Activated T-cell treated with anti-CD3 and anti-CD28 coated beads, Interleukin-2, amount 50 U/mL, for 72 hours (primary cell): ENCODE measurements at regions not wholly inside any gene's neighbourhood (a gene's known extent, or its start where the extent isn't known, plus 50 kb on each side); places are given as distances from the start of the nearest gene placed in this dataset.
"Not testable (repeated sequence)": the region's sequence is repeated elsewhere in the genome, so short reads cannot be mapped to it uniquely, and the experiment has no call there.

ENCODE experiments used
- ATAC-seq, 2 donors: fragments of 150-1000 bp; cut with Tn5 transposase; replicated peaks in 1 of 2; 2 replicates each; pipeline ENCODE4 v1.10.0; 2021; ENCODE audit warnings: moderate library complexity in 2 of 2, mild to moderate bottlenecking in 1 of 2
- DNase-seq, 2 donors: peaks; one replicate each; pipeline ENCODE4 v3.0.0; 2021 to 2022; ENCODE audit warnings: mixed read lengths in 1 of 2
- H3K27ac Mint-ChIP-seq: one replicate; pipeline ENCODE4 v1.8.0; 2022; ENCODE audit warnings: mild to moderate bottlenecking, moderate library complexity, mixed read lengths
- H3K27me3 Mint-ChIP-seq: one replicate; pipeline ENCODE4 v1.8.0; 2022; ENCODE audit warnings: low read depth, mixed read lengths
- H3K36me3 Mint-ChIP-seq, 2 donors: one replicate each; pipeline ENCODE4 v1.8.0; 2022; ENCODE audit warnings: mixed read lengths in 2 of 2, mild to moderate bottlenecking in 1 of 2; ENCODE audit not compliant: insufficient read depth in 2 of 2
- H3K4me1 Mint-ChIP-seq: one replicate; pipeline ENCODE4 v1.8.0; 2022; ENCODE audit warnings: low read depth, mixed read lengths
- H3K4me3 Mint-ChIP-seq, 2 donors: one replicate each; pipeline ENCODE4 v1.8.0; 2022; ENCODE audit warnings: mild to moderate bottlenecking in 2 of 2, mixed read lengths in 2 of 2, moderate library complexity in 2 of 2
- H3K9me3 Mint-ChIP-seq, 2 donors: one replicate each; pipeline ENCODE4 v1.8.0; 2022; ENCODE audit warnings: mixed read lengths in 2 of 2

DNA sequence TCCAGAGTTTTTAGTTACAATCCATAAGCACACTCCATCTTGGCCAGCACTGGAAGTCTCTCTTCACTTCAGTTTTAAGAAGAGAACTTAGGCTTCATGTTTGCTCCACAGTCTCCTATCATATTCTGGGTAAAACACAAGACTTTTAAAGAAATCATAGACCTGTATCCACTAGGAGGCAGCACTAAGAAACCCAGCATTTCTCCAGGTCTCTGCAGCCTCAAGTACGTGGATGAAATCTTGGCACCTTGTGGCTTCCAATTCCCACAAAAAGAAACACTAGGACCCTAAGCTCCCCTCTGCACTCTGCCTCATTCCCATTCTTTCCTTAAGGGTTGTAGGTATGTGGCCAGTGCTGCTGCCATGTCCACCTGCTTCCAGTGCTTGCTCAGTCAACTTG is 367.3 kb upstream of the CASK start:
- Mint-ChIP-seq H3K9me3 (peaks cover 2% of the 10 kb centered on the region in 2 donors), H3K36me3 (peaks cover 0 to 2% of the 10 kb centered on the region in 2 donors), H3K27ac (peak overlapping the region; percentile 75), H3K27me3 (peaks cover 6% of the 10 kb centered on the region), H3K4me3 (no peak overlapping the region), H3K4me1 (peaks cover 13% of the 10 kb centered on the region)
- DNase-seq (no peak), ATAC-seq (no peak)

DNA sequence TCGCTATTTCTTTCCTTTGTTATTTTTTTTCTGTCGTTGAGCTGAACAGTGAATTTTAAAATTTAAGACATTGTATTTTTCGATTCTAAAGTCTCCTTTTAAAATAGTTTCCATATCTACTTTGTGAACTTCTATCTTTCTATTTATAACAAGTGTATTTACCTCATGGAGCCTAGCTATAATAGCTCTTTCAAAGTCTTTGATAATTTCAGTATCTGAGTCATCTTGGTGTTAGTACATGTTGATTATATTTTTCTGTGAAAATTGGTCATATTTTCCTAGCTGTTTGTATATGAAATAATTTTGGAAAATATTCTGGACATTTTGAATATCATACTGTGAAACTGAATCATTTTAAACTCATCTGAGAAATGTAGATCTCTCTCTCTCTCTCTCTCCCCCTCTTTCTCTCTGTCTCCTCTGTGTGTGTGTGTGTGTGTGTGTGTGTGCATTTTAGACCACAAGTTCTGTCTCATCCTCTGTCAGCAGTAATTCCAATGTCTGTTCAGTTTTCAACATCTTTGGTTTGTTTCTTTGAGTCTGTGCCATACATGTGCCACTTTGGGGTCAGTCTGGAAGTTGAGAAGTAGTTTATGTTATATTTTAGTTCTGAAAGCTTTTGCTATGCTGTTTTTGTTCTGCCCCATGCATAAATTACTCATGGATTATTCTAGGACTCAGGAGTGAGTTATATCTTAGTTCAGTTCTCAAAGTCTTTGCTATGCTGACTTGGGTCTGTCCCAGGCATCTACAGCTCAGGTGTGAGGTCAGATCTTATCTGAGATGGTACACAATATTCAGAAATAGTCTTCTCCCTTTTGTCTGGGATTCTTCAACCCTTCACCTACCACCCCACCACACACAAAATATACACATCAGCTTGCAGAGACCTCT is 366.4 kb upstream of the CASK start:
- DNase-seq (no peak), ATAC-seq (peak; percentile 18 to 53)
- Mint-ChIP-seq H3K27ac (peak overlapping the region; percentile 8), H3K4me1 (peaks cover 13% of the 10 kb centered on the region), H3K36me3 (peaks cover 0 to 2% of the 10 kb centered on the region in 2 donors), H3K4me3 (peak overlapping the region in 1 of 2 donors; percentile 42), H3K27me3 (no peaks in the 10 kb centered on the region), H3K9me3 (peaks cover 0 to 2% of the 10 kb centered on the region in 2 donors)

DNA sequence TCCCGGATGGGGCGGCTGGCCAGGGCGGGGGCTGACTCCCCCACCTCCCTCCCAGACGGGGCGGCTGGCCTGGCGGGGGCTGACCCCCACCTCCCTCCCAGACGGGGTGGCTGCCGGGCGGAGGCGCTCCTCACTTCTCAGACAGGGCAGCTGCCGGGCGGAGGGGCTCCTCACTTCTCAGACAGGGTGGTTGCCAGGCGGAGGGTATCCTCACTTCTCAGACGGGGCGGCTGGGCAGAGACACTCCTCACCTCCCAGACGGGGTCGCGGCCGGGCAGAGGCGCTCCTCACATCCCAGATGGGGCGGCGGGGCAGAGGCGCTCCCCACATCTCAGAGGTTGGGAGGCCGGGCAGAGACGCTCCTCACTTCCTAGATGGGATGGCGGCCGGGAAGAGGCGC is 362.3 kb upstream of the CASK start:
- H3K4me3 Mint-ChIP-seq, H3K27me3 Mint-ChIP-seq, H3K9me3 Mint-ChIP-seq, ATAC-seq, DNase-seq, H3K36me3 Mint-ChIP-seq, H3K27ac Mint-ChIP-seq: not testable (repeated sequence)
- H3K4me1 Mint-ChIP-seq: peaks cover 13% of the 10 kb centered on the region

DNA sequence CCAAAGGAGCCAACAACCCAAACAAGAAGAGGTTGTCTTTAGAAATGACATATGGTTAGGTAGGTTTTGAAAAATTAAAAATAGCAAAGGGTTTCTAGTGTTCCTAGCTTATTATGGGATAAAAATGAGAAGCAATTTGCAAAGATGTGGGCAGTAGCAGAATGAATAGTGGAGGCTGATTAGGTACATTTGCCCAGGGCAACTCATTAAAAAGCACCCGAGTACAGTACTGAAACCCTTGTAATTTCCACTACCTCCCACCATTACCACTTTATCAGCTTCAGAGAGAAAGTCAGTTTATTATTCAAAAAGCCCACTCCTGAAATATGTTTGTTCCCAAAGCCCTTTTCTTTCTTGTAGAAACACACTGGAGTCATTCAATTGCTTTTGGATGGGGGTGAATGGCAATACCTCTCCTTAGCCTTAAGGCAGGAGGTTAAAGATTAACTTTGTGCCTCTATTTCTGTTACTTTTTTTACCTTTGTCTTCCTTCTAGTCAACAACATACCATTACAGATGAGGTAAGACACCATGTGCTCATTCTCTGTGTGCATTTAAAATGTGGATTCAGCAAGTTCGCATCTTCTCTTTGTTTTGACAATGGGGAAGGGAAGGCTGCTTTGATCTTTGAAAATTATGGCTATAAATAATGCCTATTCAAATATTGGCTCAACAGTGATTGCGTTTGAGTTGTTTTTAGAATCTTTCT is 353.8 kb upstream of the CASK start:
- Mint-ChIP-seq H3K9me3 (no peaks in the 10 kb centered on the region), H3K27me3 (no peaks in the 10 kb centered on the region), H3K4me1 (no peaks in the 10 kb centered on the region), H3K36me3 (no peaks in the 10 kb centered on the region), H3K27ac (no peak overlapping the region), H3K4me3 (no peak overlapping the region)
- no peak for DNase-seq
- ATAC-seq: no peak

DNA sequence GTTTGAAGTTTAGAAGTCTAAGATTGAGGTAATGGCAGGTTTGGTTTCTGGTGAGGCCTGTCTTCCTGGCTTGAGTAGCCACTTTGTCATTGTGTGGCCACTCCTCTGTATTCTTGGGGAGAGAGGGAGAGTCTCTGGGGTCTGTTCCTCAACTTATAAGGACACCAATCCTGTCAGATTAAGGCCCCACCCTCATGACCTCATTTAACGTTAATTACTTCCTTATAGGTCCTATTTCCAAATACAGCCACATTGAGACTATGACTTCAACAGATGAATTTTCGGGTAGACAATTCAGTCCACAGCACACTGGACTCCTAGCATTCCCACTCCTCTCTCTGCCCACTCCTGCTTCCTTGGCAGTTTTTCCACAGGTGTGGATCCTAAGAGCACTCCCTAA is 350.8 kb upstream of the CASK start:
- H3K4me3 Mint-ChIP-seq: no peak overlapping the region
- H3K4me1 Mint-ChIP-seq: no peaks in the 10 kb centered on the region
- ATAC-seq (no peak), DNase-seq (no peak)
- H3K27me3 Mint-ChIP-seq: no peaks in the 10 kb centered on the region
- no peak overlapping the region for H3K27ac Mint-ChIP-seq
- H3K36me3 Mint-ChIP-seq: no peaks in the 10 kb centered on the region
- H3K9me3 Mint-ChIP-seq: no peaks in the 10 kb centered on the region

DNA sequence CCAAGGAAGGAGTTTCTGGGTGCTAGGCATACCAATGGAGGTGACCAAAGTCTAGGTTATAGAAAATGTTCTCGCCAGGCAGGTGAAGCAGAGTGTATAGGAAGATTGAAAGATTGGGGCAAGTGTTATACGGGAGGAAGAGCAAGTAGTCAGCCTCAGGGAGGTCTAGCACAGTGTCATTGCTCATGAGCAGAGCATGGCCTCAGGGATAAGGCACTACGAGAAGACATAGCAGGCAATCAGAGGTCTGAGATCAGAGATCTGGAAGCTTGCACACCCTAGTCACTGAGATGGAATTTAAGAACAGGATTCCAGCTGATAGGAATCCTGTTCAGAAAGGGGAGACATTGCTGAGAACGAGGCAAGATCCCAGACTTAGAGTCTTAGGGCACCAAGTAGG is 350.0 kb upstream of the CASK start:
- Mint-ChIP-seq H3K4me1 (no peaks in the 10 kb centered on the region), H3K9me3 (no peaks in the 10 kb centered on the region), H3K36me3 (no peaks in the 10 kb centered on the region), H3K27ac (no peak overlapping the region), H3K4me3 (no peak overlapping the region), H3K27me3 (no peaks in the 10 kb centered on the region)
- DNase-seq (no peak), ATAC-seq (no peak)

DNA sequence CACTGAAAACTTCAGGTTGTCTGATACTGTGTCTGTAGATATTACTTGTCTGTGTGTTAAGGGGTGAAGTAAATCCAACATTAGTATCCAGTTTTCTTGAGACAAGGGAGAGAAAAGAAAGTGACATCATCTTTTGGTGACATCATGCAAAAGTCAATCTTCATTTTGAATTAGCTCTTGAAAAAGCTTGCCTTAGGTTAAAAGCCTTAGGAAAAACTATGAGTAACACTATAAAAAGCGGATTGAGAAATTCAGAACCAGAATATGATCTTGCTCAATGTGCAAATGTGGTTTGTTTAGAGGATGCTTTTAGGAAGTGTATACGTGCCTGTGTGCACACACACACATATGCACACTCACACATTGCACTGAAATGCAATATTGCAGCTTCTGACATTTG is 345.8 kb upstream of the CASK start:
- no peak for DNase-seq
- Mint-ChIP-seq H3K27ac (no peak overlapping the region), H3K4me3 (no peak overlapping the region), H3K4me1 (no peaks in the 10 kb centered on the region), H3K27me3 (no peaks in the 10 kb centered on the region), H3K36me3 (no peaks in the 10 kb centered on the region), H3K9me3 (no peaks in the 10 kb centered on the region)
- ATAC-seq: no peak

DNA sequence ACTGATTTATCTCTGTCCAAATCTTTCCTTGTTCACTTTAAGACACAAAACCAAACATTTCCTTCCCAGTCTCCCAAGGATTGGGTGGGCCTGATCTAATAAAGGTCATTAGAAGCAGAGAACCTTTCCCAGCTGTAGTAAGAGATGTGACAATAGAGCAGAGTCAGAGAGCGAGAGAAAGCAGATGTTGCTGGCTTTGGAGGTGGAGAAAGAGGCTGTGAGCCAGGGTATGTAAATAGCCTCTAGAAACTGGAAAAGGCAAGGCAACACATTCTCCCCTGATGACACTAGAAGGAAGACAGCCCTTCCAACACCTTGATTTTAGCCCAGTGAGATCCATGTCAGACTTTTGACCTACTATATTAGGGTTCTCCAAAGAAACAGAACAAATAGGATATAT is 337.5 kb upstream of the CASK start:
- H3K4me1 Mint-ChIP-seq: no peaks in the 10 kb centered on the region
- H3K36me3 Mint-ChIP-seq: peaks cover 0 to 5% of the 10 kb centered on the region in 2 donors
- DNase-seq (no peak), ATAC-seq (no peak)
- no peak overlapping the region for H3K4me3 Mint-ChIP-seq
- H3K9me3 Mint-ChIP-seq: peaks cover 0 to 6% of the 10 kb centered on the region in 2 donors
- no peak overlapping the region for H3K27ac Mint-ChIP-seq
- H3K27me3 Mint-ChIP-seq: peaks cover 5% of the 10 kb centered on the region

DNA sequence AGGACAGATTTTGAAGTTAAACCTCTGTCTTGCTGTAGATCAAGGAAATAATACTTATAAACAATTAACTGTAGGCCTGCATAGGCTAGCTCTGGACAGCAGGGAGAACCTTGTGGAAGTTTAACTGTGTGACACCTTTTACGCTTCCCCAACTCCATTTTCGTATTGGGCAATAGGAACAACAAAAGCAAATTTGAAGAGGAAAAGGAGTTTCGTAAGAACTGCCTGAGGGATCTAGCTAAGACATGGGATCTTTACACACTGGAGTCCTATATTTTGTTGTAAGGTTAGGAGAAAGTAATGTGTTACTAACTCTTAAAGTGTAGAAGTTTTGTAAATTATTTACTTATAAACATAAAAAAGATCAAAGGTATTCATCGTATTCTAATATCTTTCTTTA is 324.9 kb upstream of the CASK start:
- H3K4me3 Mint-ChIP-seq: no peak overlapping the region
- no peak overlapping the region for H3K27ac Mint-ChIP-seq
- H3K36me3 Mint-ChIP-seq: peaks cover 0 to 2% of the 10 kb centered on the region in 2 donors
- peaks cover 37% of the 10 kb centered on the region for H3K27me3 Mint-ChIP-seq
- H3K9me3 Mint-ChIP-seq: peaks cover 2% of the 10 kb centered on the region in 2 donors
- H3K4me1 Mint-ChIP-seq: no peaks in the 10 kb centered on the region
- no peak for ATAC-seq
- no peak for DNase-seq

DNA sequence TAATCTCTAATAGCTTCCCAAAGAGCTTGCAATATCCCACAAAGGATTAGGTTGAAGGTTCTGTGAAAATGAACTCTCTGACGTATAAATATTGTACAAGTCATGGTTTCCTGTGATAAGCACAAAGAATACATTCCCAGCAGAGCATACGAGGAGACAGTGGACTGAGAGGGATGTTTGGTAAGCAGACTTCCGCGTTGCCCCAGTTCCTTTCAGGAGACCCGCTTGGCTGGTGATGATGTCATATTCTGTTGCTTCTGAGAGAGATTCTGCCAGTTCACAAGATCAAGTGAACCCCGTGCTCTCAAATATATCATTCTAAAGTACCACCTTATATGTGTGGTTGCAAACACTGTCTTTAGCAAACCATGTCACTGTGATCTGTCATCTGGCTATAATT is 323.9 kb upstream of the CASK start:
- Mint-ChIP-seq H3K27ac (no peak overlapping the region), H3K4me3 (no peak overlapping the region), H3K36me3 (peaks cover 0 to 2% of the 10 kb centered on the region in 2 donors), H3K9me3 (peaks cover 2% of the 10 kb centered on the region in 2 donors), H3K27me3 (peaks cover 27% of the 10 kb centered on the region), H3K4me1 (no peaks in the 10 kb centered on the region)
- DNase-seq (no peak), ATAC-seq (no peak)

DNA sequence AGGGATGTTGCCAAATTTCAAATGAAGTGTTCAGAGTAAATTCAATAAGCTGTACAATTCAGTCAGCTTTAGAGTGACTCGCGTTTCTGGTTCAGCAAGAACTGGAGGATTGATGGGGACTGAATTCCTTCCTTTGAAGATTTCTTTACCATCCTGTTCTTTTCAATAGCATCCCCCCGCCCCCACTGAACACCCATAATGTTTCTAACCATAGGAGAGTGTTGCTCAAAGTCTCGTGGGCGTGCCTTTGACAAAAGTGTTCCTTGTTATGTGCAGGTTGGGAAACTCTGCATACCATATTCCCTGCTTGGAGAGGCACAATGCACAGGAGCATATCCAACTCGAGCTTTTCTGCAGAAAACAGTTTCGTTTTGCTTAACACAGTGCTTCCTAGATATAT is 323.5 kb upstream of the CASK start:
- Mint-ChIP-seq H3K27me3 (peaks cover 26% of the 10 kb centered on the region), H3K4me1 (no peaks in the 10 kb centered on the region), H3K4me3 (no peak overlapping the region), H3K9me3 (peaks cover 2% of the 10 kb centered on the region in 2 donors), H3K27ac (no peak overlapping the region), H3K36me3 (peaks cover 0 to 2% of the 10 kb centered on the region in 2 donors)
- ATAC-seq (no peak), DNase-seq (no peak)

DNA sequence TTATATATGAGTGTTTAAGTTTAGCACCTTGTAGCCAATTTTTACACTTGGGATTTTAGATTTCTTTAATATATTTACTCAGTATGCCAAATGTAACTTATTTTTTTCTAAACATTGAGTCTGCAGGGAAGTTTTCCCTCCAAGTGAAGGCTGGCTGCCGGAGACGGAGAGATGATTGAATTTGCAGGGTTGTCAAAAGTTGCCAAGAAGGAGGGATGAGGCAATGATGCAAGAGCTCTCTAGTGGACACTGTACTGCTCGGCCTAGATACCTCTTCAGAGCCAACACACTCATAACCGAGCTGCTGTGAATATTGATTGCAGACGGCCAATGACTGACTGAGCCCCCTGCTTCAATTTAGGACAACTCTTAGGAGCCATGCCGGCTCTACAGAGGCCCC is 318.6 kb upstream of the CASK start:
- H3K9me3 Mint-ChIP-seq: peaks cover 2 to 3% of the 10 kb centered on the region in 2 donors
- H3K27me3 Mint-ChIP-seq: peaks cover 12% of the 10 kb centered on the region
- no peak overlapping the region for H3K27ac Mint-ChIP-seq
- H3K4me3 Mint-ChIP-seq: no peak overlapping the region
- no peak for DNase-seq
- no peaks in the 10 kb centered on the region for H3K36me3 Mint-ChIP-seq
- H3K4me1 Mint-ChIP-seq: peaks cover 6% of the 10 kb centered on the region
- no peak for ATAC-seq

DNA sequence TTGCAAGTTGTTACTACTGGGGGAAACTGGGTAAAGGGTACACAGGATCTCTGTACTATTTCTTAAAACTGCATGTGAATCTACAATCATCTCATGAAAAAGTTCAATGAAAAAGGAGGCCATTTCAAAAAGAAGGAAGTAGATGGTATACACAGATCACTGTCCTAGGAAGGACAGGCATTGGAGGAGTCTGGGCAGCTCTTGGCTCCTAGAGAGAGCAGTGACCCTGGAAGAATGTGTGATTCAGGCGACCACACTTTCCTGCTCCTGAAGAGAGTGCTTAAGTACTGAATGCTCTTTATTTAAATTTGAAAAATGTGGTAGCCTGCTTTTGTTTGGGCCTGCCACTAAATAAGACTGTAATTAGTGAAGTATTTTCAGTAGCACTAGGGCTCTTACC is 318.1 kb upstream of the CASK start:
- ATAC-seq: no peak
- peaks cover 2 to 3% of the 10 kb centered on the region in 2 donors for H3K9me3 Mint-ChIP-seq
- peaks cover 6% of the 10 kb centered on the region for H3K4me1 Mint-ChIP-seq
- H3K27ac Mint-ChIP-seq: no peak overlapping the region
- H3K36me3 Mint-ChIP-seq: no peaks in the 10 kb centered on the region
- H3K27me3 Mint-ChIP-seq: peaks cover 18% of the 10 kb centered on the region
- no peak overlapping the region for H3K4me3 Mint-ChIP-seq
- no peak for DNase-seq
